GM12878 (cell line): ENCODE measurements at regions not wholly inside any gene's neighbourhood (a gene's known extent, or its start where the extent isn't known, plus 50 kb on each side); places are given as distances from the start of the nearest gene placed in this dataset.
"Not testable (repeated sequence)": the region's sequence is repeated elsewhere in the genome, so short reads cannot be mapped to it uniquely, and the experiment has no call there.

ENCODE experiments used
- ATAC-seq: fragments of 200-7000 bp; cut with Tn5 transposase; 3 replicates; pipeline ENCODE4 v1.9.1; 2020; ENCODE audit warnings: mild to moderate bottlenecking, moderate library complexity
- BruUV-seq: library from RNA; stranded (reverse); fragments of 400-500 nt; replicated peaks from 2 replicates; lab custom pipeline; 2021; lab: Mats Ljungman, UMichigan
- CTCF ChIA-PET: fragments of 300-600 bp; sonication (Branson Sonifier 250); formaldehyde crosslinking; extraction: SDS; loops from one replicate; lab custom pipeline; 2021; ENCODE audit warnings: inconsistent platforms; lab: Yijun Ruan, JAX
- POLR2A ChIA-PET: fragments of 350-600 bp; formaldehyde crosslinking; extraction: SDS; loops from one replicate; lab custom pipeline; 2021; ENCODE audit warnings: inconsistent platforms; lab: Charles Lee
- RAD21 ChIA-PET: fragments of 300-600 bp; sonication (Branson Sonifier 250); formaldehyde crosslinking; loops from one replicate; lab custom pipeline; 2023; ENCODE audit warnings: antibody characterized with exemption; ENCODE audit not compliant: unreplicated experiment; lab: Charles Lee
- SMC1A ChIA-PET: fragments of 300-600 bp; sonication (Branson Sonifier 250); formaldehyde crosslinking; loops from one replicate; lab custom pipeline; 2023; ENCODE audit not compliant: unreplicated experiment, uncharacterized antibody; lab: Charles Lee
- DNase-seq: peaks from one replicate; pipeline ENCODE4 v3.0.0-alpha.2; 2011; ENCODE audit warnings: low read depth, low spot score
- FAIRE-seq: peaks from 3 replicates; lab custom pipeline; 2011; peaks lifted over from hg19 to GRCh38; lab: Jason Lieb, UNC
- H2AFZ ChIP-seq: 2 replicates; pipeline ENCODE4 v1.6.0; 2011; ENCODE audit warnings: low read depth, low read length, control low read depth; ENCODE audit not compliant: control insufficient read depth
- H3K27ac ChIP-seq: 2 replicates; pipeline ENCODE4 v1.5.1; 2011; ENCODE audit warnings: control low read depth; ENCODE audit not compliant: control insufficient read depth, insufficient read depth
- H3K27me3 ChIP-seq, 2 experiments: replicated peaks in 1 of 2; 2 replicates each; pipeline versions ENCODE4 v1.6.0 to v1.6.1; 2011; ENCODE audit warnings: low read length in 1 of 2; ENCODE audit not compliant: control insufficient read depth in 2 of 2, insufficient read depth in 2 of 2
- H3K36me3 ChIP-seq, 2 experiments: 2 replicates each; pipeline ENCODE4 v1.5.1; 2011; ENCODE audit warnings: low read length in 1 of 2; ENCODE audit not compliant: control insufficient read depth in 2 of 2, insufficient read depth in 2 of 2
- H3K4me1 ChIP-seq: 2 replicates; pipeline ENCODE4 v1.6.1; 2011; ENCODE audit warnings: mild to moderate bottlenecking, low read length, moderate library complexity, mixed read lengths; ENCODE audit not compliant: control insufficient read depth, insufficient read depth
- H3K4me2 ChIP-seq: 2 replicates; pipeline ENCODE4 v1.6.0; 2011; ENCODE audit warnings: control low read depth; ENCODE audit not compliant: control insufficient read depth, insufficient read depth
- H3K4me3 ChIP-seq: fragments of 200-600 bp; sonication (generic); 2 replicates; pipeline ENCODE4 v1.5.1; 2016
- H3K79me2 ChIP-seq: 2 replicates; pipeline ENCODE4 v1.6.0; 2011; ENCODE audit warnings: low read length; ENCODE audit not compliant: control insufficient read depth, insufficient read depth
- H3K9ac ChIP-seq: 2 replicates; pipeline ENCODE4 v1.8.0; 2011; ENCODE audit warnings: low read length, control low read depth, mixed read lengths; ENCODE audit not compliant: control insufficient read depth, insufficient read depth
- H3K9me3 ChIP-seq: replicated peaks from 3 replicates; pipeline ENCODE4 v1.5.1; 2011; ENCODE audit warnings: mild to moderate bottlenecking, low read length; ENCODE audit not compliant: control insufficient read depth, insufficient read depth
- H4K20me1 ChIP-seq: 2 replicates; pipeline ENCODE4 v1.6.0; 2011; ENCODE audit not compliant: control insufficient read depth, insufficient read depth
- BACH1 ChIP-seq: fragments of 450-650 bp; IDR thresholded peaks from 2 replicates; pipeline ENCODE4 v1.6.1; 2017; ENCODE audit warnings: mild to moderate bottlenecking, borderline replicate concordance
- CBX5 ChIP-seq: sonication (generic); IDR thresholded peaks from 2 replicates; pipeline ENCODE4 v1.6.1; 2016; ENCODE audit warnings: low read depth, moderate library complexity, mild to moderate bottlenecking, inconsistent platforms
- CHD1 ChIP-seq: IDR thresholded peaks from 2 replicates; pipeline ENCODE4 v1.6.1; 2012; ENCODE audit warnings: low read depth, low read length, improper control_type of control experiment
- GABPA ChIP-seq: IDR thresholded peaks from 2 replicates; pipeline ENCODE4 v1.6.1; 2014; ENCODE audit warnings: antibody characterized with exemption, low read depth, mild to moderate bottlenecking, inconsistent platforms
- GATAD2B ChIP-seq: fragments of 450-650 bp; conservative IDR thresholded peaks from 2 replicates; pipeline ENCODE4 v1.6.1; 2017; ENCODE audit warnings: low read depth, mild to moderate bottlenecking, moderate library complexity
- MYC ChIP-seq: IDR thresholded peaks from 2 replicates; pipeline ENCODE4 v1.6.1; 2011; ENCODE audit warnings: mild to moderate bottlenecking, low read length, moderate library complexity, inconsistent platforms; ENCODE audit not compliant: insufficient read depth, insufficient replicate concordance, insufficient read length, severe bottlenecking
- RBBP5 ChIP-seq: fragments of 200-600 bp; sonication (generic); conservative IDR thresholded peaks from 2 replicates; pipeline ENCODE4 v1.6.1; 2016
- SIX5 ChIP-seq: IDR thresholded peaks from 2 replicates; pipeline ENCODE4 v1.6.1; 2011; ENCODE audit warnings: mild to moderate bottlenecking, low read depth, low read length, moderate library complexity; ENCODE audit not compliant: severe bottlenecking
- SREBF1 ChIP-seq: IDR thresholded peaks from 2 replicates; pipeline ENCODE4 v1.6.1; 2012; ENCODE audit warnings: mild to moderate bottlenecking, low read length
- TCF7 ChIP-seq: IDR thresholded peaks from 2 replicates; pipeline ENCODE4 v1.6.1; 2014; ENCODE audit warnings: antibody characterized with exemption, borderline replicate concordance
- ZNF274 ChIP-seq: IDR thresholded peaks from one replicate; pipeline ENCODE4 v1.8.0; 2011; ENCODE audit not compliant: insufficient read length, insufficient read depth
- WGBS: methylation state at CpG from one replicate; pipeline ENCODE4 v1.1.6; 2016; ENCODE audit warnings: low lambda C conversion rate; ENCODE audit not compliant: insufficient replicate concordance, insufficient coverage; ENCODE audit errors: missing lambda C conversion rate; 5-methylcytosine and 5-hydroxymethylcytosine counted together
- in situ Hi-C: fragments of 300-500 bp; cut with MboI; formaldehyde crosslinking; loops from 9 replicates; pipeline ENCODE4 v1.14.3; 2018; ENCODE audit warnings: mixed read lengths
- intact Hi-C: fragments of 100-400 bp; cut with micrococcal nuclease; formaldehyde crosslinking; loops from one replicate; pipeline ENCODE4 v1.14.2; 2022; ENCODE audit not compliant: unreplicated experiment
- TF ChIP-seq, protein P1 (sequence below): fragments of 450-650 bp; IDR thresholded peaks from 2 replicates; pipeline ENCODE4 v1.6.1; 2018; ENCODE audit warnings: borderline replicate concordance, mild to moderate bottlenecking; ENCODE audit not compliant: partially characterized antibody

DNA sequence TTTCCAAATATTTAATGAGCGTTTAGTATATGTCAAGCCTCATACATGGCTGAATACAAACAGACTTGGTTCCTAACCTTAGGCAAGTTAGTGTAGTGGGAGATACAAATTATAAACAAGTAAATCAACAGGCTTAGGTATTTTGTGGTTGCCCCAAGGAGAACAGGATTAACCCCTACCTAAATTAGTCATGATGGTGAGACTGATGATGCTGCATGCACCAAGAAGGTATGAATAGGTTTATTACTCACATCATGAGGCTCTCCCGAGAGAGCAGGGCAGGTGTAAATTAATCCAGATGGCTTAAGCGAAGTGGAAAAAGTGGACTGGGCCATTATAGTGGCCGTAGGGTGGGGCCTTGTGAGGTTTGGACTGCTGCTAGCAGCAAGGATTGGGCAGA, 118.1 kb upstream of the GCFC2 start (continued):
- TF ChIP-seq, protein P1, sequence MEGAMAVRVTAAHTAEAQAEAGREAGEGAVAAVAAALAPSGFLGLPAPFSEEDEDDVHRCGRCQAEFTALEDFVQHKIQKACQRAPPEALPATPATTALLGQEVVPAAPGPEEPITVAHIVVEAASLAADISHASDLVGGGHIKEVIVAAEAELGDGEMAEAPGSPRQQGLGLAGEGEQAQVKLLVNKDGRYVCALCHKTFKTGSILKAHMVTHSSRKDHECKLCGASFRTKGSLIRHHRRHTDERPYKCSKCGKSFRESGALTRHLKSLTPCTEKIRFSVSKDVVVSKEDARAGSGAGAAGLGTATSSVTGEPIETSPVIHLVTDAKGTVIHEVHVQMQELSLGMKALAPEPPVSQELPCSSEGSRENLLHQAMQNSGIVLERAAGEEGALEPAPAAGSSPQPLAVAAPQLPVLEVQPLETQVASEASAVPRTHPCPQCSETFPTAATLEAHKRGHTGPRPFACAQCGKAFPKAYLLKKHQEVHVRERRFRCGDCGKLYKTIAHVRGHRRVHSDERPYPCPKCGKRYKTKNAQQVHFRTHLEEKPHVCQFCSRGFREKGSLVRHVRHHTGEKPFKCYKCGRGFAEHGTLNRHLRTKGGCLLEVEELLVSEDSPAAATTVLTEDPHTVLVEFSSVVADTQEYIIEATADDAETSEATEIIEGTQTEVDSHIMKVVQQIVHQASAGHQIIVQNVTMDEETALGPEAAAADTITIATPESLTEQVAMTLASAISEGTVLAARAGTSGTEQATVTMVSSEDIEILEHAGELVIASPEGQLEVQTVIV, result no peak

DNA sequence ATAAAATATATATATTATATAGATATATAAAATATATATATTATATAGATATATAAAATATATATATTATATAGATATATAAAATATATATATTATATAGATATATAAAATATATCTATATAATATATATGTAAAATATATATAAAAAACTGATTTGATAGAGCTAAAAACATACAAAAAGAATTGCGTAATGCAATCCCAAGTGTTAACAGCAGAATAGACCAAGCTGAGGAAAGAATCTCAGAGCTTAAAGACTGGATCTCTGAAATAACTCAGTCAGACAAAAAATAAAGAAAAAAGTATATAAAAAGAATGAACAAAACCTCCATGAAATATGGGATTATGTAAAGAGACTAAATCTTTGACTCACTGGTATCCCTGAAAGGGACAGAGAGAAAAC, 112.8 kb upstream of the GCFC2 start:
- H3K4me3 ChIP-seq, SMC1A ChIA-PET, intact Hi-C loops, ATAC-seq, H4K20me1 ChIP-seq, H3K9ac ChIP-seq, in situ Hi-C loops, H3K4me1 ChIP-seq, BruUV-seq, POLR2A ChIA-PET, H3K79me2 ChIP-seq, H3K4me2 ChIP-seq, H3K36me3 ChIP-seq, H2AFZ ChIP-seq, H3K27me3 ChIP-seq, FAIRE-seq, H3K27ac ChIP-seq, RAD21 ChIA-PET, H3K9me3 ChIP-seq, DNase-seq, CTCF ChIA-PET: not testable (repeated sequence)
- WGBS, result 50% methylated on average over 1 of the region's 1 CpG

DNA sequence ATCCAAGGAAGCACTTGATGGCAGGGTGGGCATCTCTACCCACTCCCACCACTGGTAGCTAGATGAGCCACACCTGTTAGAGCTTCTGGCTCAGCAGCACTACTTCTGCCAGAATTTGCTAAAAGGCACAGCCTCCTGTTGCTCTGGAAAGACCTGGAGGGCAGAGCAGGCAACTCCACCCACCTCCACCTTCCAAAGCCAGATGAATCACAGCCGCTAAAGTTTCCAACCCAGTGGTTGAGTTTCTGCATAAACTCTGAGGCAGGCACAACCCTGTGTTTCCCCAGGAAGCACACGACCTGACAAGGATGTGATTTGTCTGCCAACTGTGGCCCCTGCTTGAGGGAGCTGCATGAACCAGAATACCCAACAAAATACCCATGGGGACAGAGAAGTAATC, 111.6 kb upstream of the GCFC2 start:
- Histone ChIP-seq H3K79me2 (no peaks in the 10 kb centered on the region), H3K4me1 (peaks cover 8% of the 10 kb centered on the region), H4K20me1 (no peaks in the 10 kb centered on the region), H3K36me3 (no peaks in the 10 kb centered on the region), H3K4me2 (no peak overlapping the region), H3K9me3 (peaks cover 5% of the 10 kb centered on the region), H3K9ac (no peak overlapping the region), H2AFZ (no peak overlapping the region)
- ChIA-PET RAD21 (no interaction called here), POLR2A (no interaction called here), SMC1A (no interaction called here), CTCF (interaction anchor here (1.2 kb wide), 1 partner anchor 12 kb away, joined by 4 read pairs; no protein-coding TSS in a partner anchor)
- BruUV-seq, result no TSS peak
- DNase-seq (no peak), FAIRE-seq (no peak), ATAC-seq (no peak)
- intact Hi-C loops (no loop called here), in situ Hi-C loops (no loop called here)
- no peak for TF ChIP-seq GATAD2B
- TF ChIP-seq RBBP5, result no peak
- no peak for TF ChIP-seq SREBF1
- no peak for TF ChIP-seq ZNF274
- no peak for TF ChIP-seq CHD1
- no peak for TF ChIP-seq TCF7
- no peak for TF ChIP-seq CBX5
- no peak for TF ChIP-seq MYC
- no peak for TF ChIP-seq GABPA
- no peak for TF ChIP-seq SIX5
- TF ChIP-seq BACH1, result no peak
- TF ChIP-seq, all 136 proteins: peak for 0
- 36% methylated on average over 2 of the region's 2 CpGs for WGBS
- H3K27me3 ChIP-seq, result no peaks in the 10 kb centered on the region
- H3K27ac ChIP-seq, result no peak overlapping the region
- H3K4me3 ChIP-seq, result no peak overlapping the region
